Osteoblast (primary cell): ENCODE measurements at regions not wholly inside any gene's neighbourhood (a gene's known extent, or its start where the extent isn't known, plus 50 kb on each side); places are given as distances from the start of the nearest gene placed in this dataset.

Experiments used
- DNase-seq: peaks from one replicate; pipeline ENCODE4 v3.0.0; 2011; ENCODE audit warnings: low spot score, mixed read lengths; ENCODE audit not compliant: insufficient read length; ENCODE audit errors: missing footprints
- H2AFZ ChIP-seq: 2 replicates; pipeline ENCODE4 v1.6.0; 2011; ENCODE audit warnings: mild to moderate bottlenecking, low read length
- H3K27ac ChIP-seq: 2 replicates; pipeline ENCODE4 v1.5.1; 2011; ENCODE audit warnings: mild to moderate bottlenecking, low read depth, low read length, moderate library complexity
- H3K27me3 ChIP-seq: 2 replicates; pipeline ENCODE4 v1.6.0; 2012; ENCODE audit warnings: mild to moderate bottlenecking, control low read depth, inconsistent platforms, low read length, moderate library complexity; ENCODE audit not compliant: insufficient read depth
- H3K36me3 ChIP-seq: 2 replicates; pipeline ENCODE4 v1.5.1; 2011; ENCODE audit warnings: mild to moderate bottlenecking, low read length, control low read depth, moderate library complexity; ENCODE audit not compliant: insufficient read depth
- H3K4me1 ChIP-seq: 2 replicates; pipeline ENCODE4 v1.5.1; 2011; ENCODE audit warnings: mild to moderate bottlenecking, low read length, control low read depth, moderate library complexity; ENCODE audit not compliant: insufficient read depth
- H3K4me2 ChIP-seq: 2 replicates; pipeline ENCODE4 v1.6.0; 2011; ENCODE audit warnings: mild to moderate bottlenecking, low read length; ENCODE audit not compliant: insufficient read depth
- H3K4me3 ChIP-seq: fragments of 200-600 bp; sonication (generic); 3 replicates; pipeline ENCODE4 v1.5.1; 2012; ENCODE audit warnings: mild to moderate bottlenecking, low read length, inconsistent platforms; ENCODE audit not compliant: insufficient read depth
- H3K79me2 ChIP-seq: 2 replicates; pipeline ENCODE4 v1.6.0; 2012; ENCODE audit warnings: mild to moderate bottlenecking, low read length, control low read depth, inconsistent platforms; ENCODE audit not compliant: insufficient read depth
- H3K9me3 ChIP-seq: 2 replicates; pipeline ENCODE4 v1.5.1; 2011; ENCODE audit warnings: low read depth, low read length, control low read depth
- H4K20me1 ChIP-seq: 2 replicates; pipeline ENCODE4 v1.6.0; 2012; ENCODE audit warnings: mild to moderate bottlenecking, low read length, control low read depth; ENCODE audit not compliant: insufficient read depth
- CTCF ChIP-seq: IDR thresholded peaks from 2 replicates; pipeline ENCODE4 v1.5.1; 2011; ENCODE audit warnings: mild to moderate bottlenecking, low read depth, low read length, moderate library complexity; ENCODE audit errors: extremely low read depth

GRCh38 chr20:6715401-6715941, 52.0 kb upstream of the BMP2 start:
- H2AFZ ChIP-seq = no peak overlapping the region
- no peaks in the 10 kb centered on the region for H4K20me1 ChIP-seq
- H3K79me2 ChIP-seq = no peaks in the 10 kb centered on the region
- DNase-seq = no peak
- H3K4me2 ChIP-seq = no peak overlapping the region
- H3K9me3 ChIP-seq = no peaks in the 10 kb centered on the region
- no peak for TF ChIP-seq CTCF
- no peaks in the 10 kb centered on the region for H3K27me3 ChIP-seq
- H3K4me3 ChIP-seq = no peak overlapping the region
- no peaks in the 10 kb centered on the region for H3K36me3 ChIP-seq
- H3K4me1 ChIP-seq = no peaks in the 10 kb centered on the region
- H3K27ac ChIP-seq = no peak overlapping the region

- H3K27me3 ChIP-seq = no peaks in the 10 kb centered on the region
- H4K20me1 ChIP-seq = no peaks in the 10 kb centered on the region
- no peak for TF ChIP-seq CTCF
- no peaks in the 10 kb centered on the region for H3K4me1 ChIP-seq
- H3K79me2 ChIP-seq = no peaks in the 10 kb centered on the region
- H3K4me3 ChIP-seq = no peak overlapping the region
- H3K27ac ChIP-seq = no peak overlapping the region
- no peaks in the 10 kb centered on the region for H3K9me3 ChIP-seq
- DNase-seq = no peak
- H3K36me3 ChIP-seq = no peaks in the 10 kb centered on the region
- H2AFZ ChIP-seq = no peak overlapping the region
- no peak overlapping the region for H3K4me2 ChIP-seq
These were observed 53.2 kb upstream of the BMP2 start for GRCh38 chr20:6714279-6714711.

GRCh38 chr20:6711951-6712649, 55.4 kb upstream of the BMP2 start:
- Histone ChIP-seq H3K9me3 (no peaks in the 10 kb centered on the region), H2AFZ (no peak overlapping the region), H3K4me3 (no peak overlapping the region), H3K27ac (no peak overlapping the region), H3K79me2 (no peaks in the 10 kb centered on the region), H3K4me1 (peaks cover 8% of the 10 kb centered on the region), H3K36me3 (no peaks in the 10 kb centered on the region), H3K4me2 (no peak overlapping the region), H4K20me1 (no peaks in the 10 kb centered on the region), H3K27me3 (no peaks in the 10 kb centered on the region)
- TF ChIP-seq CTCF = no peak
- DNase-seq = no peak

- Histone ChIP-seq H3K4me1 (peaks cover 14% of the 10 kb centered on the region), H3K4me2 (no peak overlapping the region), H3K27me3 (no peaks in the 10 kb centered on the region), H3K36me3 (no peaks in the 10 kb centered on the region), H4K20me1 (no peaks in the 10 kb centered on the region), H3K9me3 (no peaks in the 10 kb centered on the region), H2AFZ (no peak overlapping the region), H3K4me3 (no peak overlapping the region), H3K27ac (no peak overlapping the region), H3K79me2 (no peaks in the 10 kb centered on the region)
- DNase-seq = no peak
- no peak for TF ChIP-seq CTCF
These were observed 57.4 kb upstream of the BMP2 start for GRCh38 chr20:6709910-6710595.
